ENCODE measurements at regions not wholly inside any gene's neighbourhood (a gene's known extent, or its start where the extent isn't known, plus 50 kb on each side); places are given as distances from the start of the nearest gene placed in this dataset.

- DNase-seq (ENCODE audit: extremely low read depth, low read depth), result no peak
- TF ChIP-seq CTCF (IDR thresholded peaks at IDR 0.05; ENCODE audit: low read depth, low read length), result no peak
Observed at GRCh38 chr2:12196495-12196894, 450.1 kb downstream of the LPIN1 start.

DNA sequence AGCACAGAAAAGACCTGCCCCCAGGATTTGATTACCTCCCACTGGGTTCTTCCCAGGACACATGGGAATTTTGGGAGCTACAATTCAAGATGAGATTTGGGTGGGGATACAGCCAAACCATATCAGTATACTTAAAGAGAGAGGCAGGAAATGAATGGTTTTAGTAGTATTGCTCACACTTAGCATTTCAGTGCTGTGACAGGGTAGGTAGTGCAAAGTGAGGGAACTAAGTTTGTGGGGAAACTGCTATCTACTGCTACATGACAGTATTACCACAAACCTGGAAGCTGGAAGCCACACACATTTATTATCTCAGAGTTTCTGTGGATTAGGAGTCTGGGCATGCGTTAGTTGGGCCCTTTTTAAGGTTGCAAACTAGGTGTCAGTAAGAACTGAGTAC lies 450.7 kb downstream of the LPIN1 start:
- DNase-seq (ENCODE audit: extremely low read depth, low read depth), result no peak
- no peak for TF ChIP-seq CTCF (IDR thresholded peaks at IDR 0.05; ENCODE audit: low read depth, low read length)

DNA sequence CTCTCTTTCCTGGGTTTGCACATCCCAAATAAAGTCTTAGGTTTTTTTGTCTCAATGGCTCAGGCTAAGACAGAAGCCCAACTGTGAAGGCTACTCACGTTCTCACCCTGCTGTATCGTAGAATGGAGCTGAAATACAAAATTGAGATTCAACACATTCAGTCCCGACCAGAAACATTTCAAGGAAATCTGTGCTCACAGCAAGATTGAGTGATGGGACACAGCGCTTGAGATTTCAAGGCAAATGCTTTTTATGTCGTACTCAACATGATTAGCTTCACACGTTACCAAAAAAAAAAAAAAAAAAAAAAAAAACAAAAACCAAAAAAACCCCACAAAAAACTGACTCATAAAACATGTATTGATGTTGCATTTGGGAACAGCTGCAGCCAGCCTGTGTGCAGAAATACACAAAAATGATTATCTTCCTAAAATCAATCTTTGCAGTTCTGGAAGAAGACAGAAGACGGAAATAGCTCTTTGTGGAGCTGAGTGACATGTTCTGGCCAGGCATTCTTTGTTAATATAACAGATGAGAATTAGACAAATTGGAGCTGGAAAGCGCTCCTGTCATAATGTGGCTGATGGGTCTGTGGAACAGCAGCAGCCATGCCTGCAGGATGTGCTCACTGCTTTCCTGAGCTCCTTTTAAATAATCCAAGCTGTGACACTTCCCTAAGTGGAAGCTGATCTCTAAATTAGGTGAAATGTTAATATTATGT lies 453.2 kb downstream of the LPIN1 start:
- no peak for DNase-seq (ENCODE audit: extremely low read depth, low read depth)
- no peak for TF ChIP-seq CTCF (IDR thresholded peaks at IDR 0.05; ENCODE audit: low read depth, low read length)

- DNase-seq (ENCODE audit: extremely low read depth, low read depth), result no peak
- no peak for TF ChIP-seq CTCF (IDR thresholded peaks at IDR 0.05; ENCODE audit: low read depth, low read length)
Observed at GRCh38 chr2:12201369-12201768, 454.9 kb downstream of the LPIN1 start.

DNA sequence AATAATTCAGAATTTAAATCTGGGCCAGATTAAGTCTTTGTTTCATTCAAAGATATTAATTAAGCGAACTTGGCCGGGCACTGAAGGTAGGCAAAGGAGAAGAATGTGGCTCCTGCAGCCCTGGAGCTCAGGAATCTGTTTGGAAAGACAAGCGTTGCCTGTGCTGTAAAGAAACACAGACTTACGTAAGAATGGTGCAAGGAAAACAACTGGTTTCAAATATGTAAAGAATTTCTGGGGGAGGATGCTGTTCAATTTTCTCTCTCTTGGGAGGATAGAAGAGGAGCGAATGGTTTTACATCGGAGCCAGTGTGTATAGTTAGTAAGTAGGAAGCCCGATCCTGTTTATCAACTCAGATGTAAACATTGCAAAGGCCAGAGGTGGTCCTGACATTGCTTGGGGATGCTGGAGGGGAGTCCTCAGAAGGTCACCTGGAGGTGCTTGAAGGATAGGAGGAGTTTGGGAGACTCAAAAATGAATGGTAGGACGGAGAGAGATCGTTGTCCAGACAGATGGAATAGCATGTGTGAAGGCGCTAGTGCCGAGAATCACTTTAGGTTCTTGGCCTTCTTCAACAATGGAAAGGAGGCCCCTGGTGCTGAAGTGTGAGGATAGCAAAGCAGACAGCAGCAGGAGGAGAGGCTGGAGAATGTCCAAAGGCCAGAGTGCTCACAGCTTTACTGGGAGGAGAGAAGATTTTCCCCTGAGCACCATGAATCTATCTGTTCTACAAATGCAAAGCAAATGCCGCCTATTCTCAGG lies 456.1 kb downstream of the LPIN1 start:
- DNase-seq (ENCODE audit: extremely low read depth, low read depth), result no peak
- no peak for TF ChIP-seq CTCF (IDR thresholded peaks at IDR 0.05; ENCODE audit: low read depth, low read length)

DNA sequence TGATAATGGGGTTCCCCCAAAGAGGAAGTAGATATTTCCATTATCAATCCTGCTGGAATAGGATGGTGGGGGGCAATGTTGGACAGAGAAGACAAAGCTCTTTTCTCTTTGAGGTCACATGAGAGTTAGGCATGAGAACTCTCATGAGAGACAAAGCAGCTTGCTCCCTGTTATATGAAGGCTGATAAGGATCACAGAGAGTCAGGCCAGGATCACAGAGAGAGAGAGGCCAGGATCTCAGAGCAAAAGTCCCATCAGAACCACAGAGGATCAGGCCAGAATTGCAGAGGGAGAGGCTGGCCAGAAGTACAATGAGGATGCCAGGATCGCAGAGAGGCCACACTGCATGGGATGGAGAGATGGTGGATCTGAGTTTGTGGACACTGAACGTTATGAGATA lies 457.1 kb downstream of the LPIN1 start:
- DNase-seq (ENCODE audit: extremely low read depth, low read depth), result no peak
- no peak for TF ChIP-seq CTCF (IDR thresholded peaks at IDR 0.05; ENCODE audit: low read depth, low read length)

- DNase-seq (ENCODE audit: extremely low read depth, low read depth), result no peak
- no peak for TF ChIP-seq CTCF (IDR thresholded peaks at IDR 0.05; ENCODE audit: low read depth, low read length)
Observed at GRCh38 chr2:12205086-12205485, 458.7 kb downstream of the LPIN1 start.

All from AG09319 (cell line).